SK-N-SH treated with all-trans-retinoic acid at 6 μM for 48 hours (cell line): ENCODE measurements at regions not wholly inside any gene's neighbourhood (a gene's known extent, or its start where the extent isn't known, plus 50 kb on each side); places are given as distances from the start of the nearest gene placed in this dataset.

ENCODE experiments used
- ATAC-seq: fragments of 200-7000 bp; cut with Tn5 transposase; 3 replicates; pipeline ENCODE4 v1.9.1; 2020; ENCODE audit warnings: mild to moderate bottlenecking, moderate library complexity
- ARNTL ChIP-seq: fragments of 450-650 bp; formaldehyde crosslinking; IDR thresholded peaks from 2 replicates; pipeline ENCODE4 v1.5.0; 2020; ENCODE audit warnings: low read depth, mild to moderate bottlenecking, moderate library complexity, borderline replicate concordance
- BACH2 ChIP-seq: fragments of 250-450 bp; sonication (Bioruptor Pico); IDR thresholded peaks from 2 replicates; pipeline ENCODE4 v1.9.0; 2021; ENCODE audit warnings: mild to moderate bottlenecking, borderline replicate concordance
- CREB5 ChIP-seq: fragments of 250-450 bp; sonication (Bioruptor Pico); IDR thresholded peaks from 2 replicates; pipeline ENCODE4 v1.5.1; 2020; ENCODE audit warnings: low read depth, mild to moderate bottlenecking, moderate library complexity
- CSDC2 ChIP-seq: fragments of 250-450 bp; sonication (Bioruptor Pico); IDR thresholded peaks from 2 replicates; pipeline ENCODE4 v1.5.0; 2020; ENCODE audit warnings: mild to moderate bottlenecking, moderate library complexity
- CSRNP3 ChIP-seq: fragments of 250-450 bp; sonication (Bioruptor Pico); IDR thresholded peaks from 2 replicates; pipeline ENCODE4 v1.5.1; 2021; ENCODE audit warnings: mild to moderate bottlenecking, moderate library complexity
- ESRRG ChIP-seq: fragments of 250-450 bp; sonication (Bioruptor Pico); IDR thresholded peaks from 2 replicates; pipeline ENCODE4 v1.6.1; 2021; ENCODE audit warnings: mild to moderate bottlenecking
- ISL1 ChIP-seq: fragments of 250-450 bp; sonication (Bioruptor Pico); IDR thresholded peaks from 2 replicates; pipeline ENCODE4 v2.1.2; 2022; ENCODE audit warnings: mild to moderate bottlenecking, moderate library complexity
- PATZ1 ChIP-seq: fragments of 250-450 bp; sonication (Bioruptor Pico); IDR thresholded peaks from 2 replicates; pipeline ENCODE4 v1.8.0; 2020; ENCODE audit warnings: mild to moderate bottlenecking, moderate library complexity, borderline replicate concordance
- POU6F1 ChIP-seq: fragments of 250-450 bp; sonication (Bioruptor Pico); IDR thresholded peaks from 2 replicates; pipeline ENCODE4 v1.8.0; 2021; ENCODE audit warnings: low read depth, mild to moderate bottlenecking, moderate library complexity, borderline replicate concordance
- PPARA ChIP-seq: fragments of 250-450 bp; sonication (Bioruptor Pico); IDR thresholded peaks from 2 replicates; pipeline ENCODE4 v1.5.0; 2020; ENCODE audit warnings: mild to moderate bottlenecking, borderline replicate concordance
- RARB ChIP-seq: fragments of 250-450 bp; sonication (Bioruptor Pico); IDR thresholded peaks from 2 replicates; pipeline ENCODE4 v1.8.0; 2021; ENCODE audit warnings: mild to moderate bottlenecking, moderate library complexity
- SNAI2 ChIP-seq: fragments of 250-450 bp; sonication (Bioruptor Pico); IDR thresholded peaks from 2 replicates; pipeline ENCODE4 v1.5.0; 2020; ENCODE audit warnings: mild to moderate bottlenecking, moderate library complexity
- TCF4 ChIP-seq: fragments of 250-450 bp; sonication (Bioruptor Pico); IDR thresholded peaks from 2 replicates; pipeline ENCODE4 v1.8.0; 2021; ENCODE audit warnings: mild to moderate bottlenecking, moderate library complexity, borderline replicate concordance
- TSHZ2 ChIP-seq: fragments of 250-450 bp; sonication (Bioruptor Pico); IDR thresholded peaks from 2 replicates; pipeline ENCODE4 v1.5.0; 2020; ENCODE audit warnings: mild to moderate bottlenecking, moderate library complexity
- ZC3H10 ChIP-seq: fragments of 250-450 bp; sonication (Bioruptor Pico); IDR thresholded peaks from 2 replicates; pipeline ENCODE4 v1.5.1; 2021; ENCODE audit warnings: mild to moderate bottlenecking, moderate library complexity
- ZFP3 ChIP-seq: fragments of 250-450 bp; sonication (Bioruptor Pico); IDR thresholded peaks from 2 replicates; pipeline ENCODE4 v1.5.0; 2020; ENCODE audit warnings: mild to moderate bottlenecking, moderate library complexity
- ZFP30 ChIP-seq: fragments of 450-650 bp; formaldehyde crosslinking; IDR thresholded peaks from 2 replicates; pipeline ENCODE4 v1.5.0; 2022; ENCODE audit warnings: mild to moderate bottlenecking, moderate library complexity
- ZNF565 ChIP-seq: fragments of 450-650 bp; formaldehyde crosslinking; conservative IDR thresholded peaks from 2 replicates; pipeline ENCODE4 v1.5.0; 2020; ENCODE audit warnings: low read depth, mild to moderate bottlenecking, moderate library complexity
- ZNF70 ChIP-seq: fragments of 450-650 bp; formaldehyde crosslinking; IDR thresholded peaks from 2 replicates; pipeline ENCODE4 v1.5.0; 2020; ENCODE audit warnings: mild to moderate bottlenecking, moderate library complexity

GRCh38 chr2:41985573-41986095 lies 62.2 kb upstream of the PKDCC start:
- no peak for ATAC-seq

More at GRCh38 chr2:41985573-41986095, 62.2 kb upstream of the PKDCC start:
- TF ChIP-seq PPARA (CRISPR knock-in tag) (no peak), ZNF565 (CRISPR knock-in tag) (no peak), TSHZ2 (CRISPR knock-in tag) (no peak), CSDC2 (CRISPR knock-in tag) (no peak), RARB (CRISPR knock-in tag) (no peak), PATZ1 (no peak), ISL1 (CRISPR knock-in tag) (no peak), CSRNP3 (CRISPR knock-in tag) (no peak), ZFP3 (CRISPR knock-in tag) (no peak), ZFP30 (no peak), POU6F1 (CRISPR knock-in tag) (no peak), ARNTL (no peak), ZNF70 (CRISPR knock-in tag) (no peak), BACH2 (CRISPR knock-in tag) (no peak), ZC3H10 (CRISPR knock-in tag) (no peak), CREB5 (CRISPR knock-in tag) (no peak), SNAI2 (CRISPR knock-in tag) (no peak), TCF4 (CRISPR knock-in tag) (no peak), ESRRG (CRISPR knock-in tag) (no peak)
